ENCODE measurements at regions not wholly inside any gene's neighbourhood (a gene's known extent, or its start where the extent isn't known, plus 50 kb on each side); places are given as distances from the start of the nearest gene placed in this dataset.

DNA sequence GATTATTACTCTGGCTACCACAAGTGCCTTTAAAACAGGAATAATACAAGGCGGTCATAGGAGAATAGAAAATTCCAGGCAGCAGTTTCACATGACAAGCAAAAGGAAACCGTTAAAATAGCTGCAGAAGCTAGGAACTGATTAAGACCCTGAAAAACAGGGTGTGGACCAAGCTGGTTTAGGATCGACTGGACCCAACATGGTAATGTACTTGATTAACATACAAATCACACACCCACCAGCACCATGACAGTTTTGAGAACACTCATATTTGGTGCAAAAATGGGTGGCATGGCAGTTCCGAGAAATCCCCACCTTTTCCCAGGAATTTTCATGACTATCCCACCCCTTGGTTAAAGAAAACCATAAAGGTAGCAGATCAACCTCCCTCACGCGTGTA lies 51.9 kb upstream of the TMEM163 start:
- DNase-seq (ENCODE audit: low spot score): no peak

DNA sequence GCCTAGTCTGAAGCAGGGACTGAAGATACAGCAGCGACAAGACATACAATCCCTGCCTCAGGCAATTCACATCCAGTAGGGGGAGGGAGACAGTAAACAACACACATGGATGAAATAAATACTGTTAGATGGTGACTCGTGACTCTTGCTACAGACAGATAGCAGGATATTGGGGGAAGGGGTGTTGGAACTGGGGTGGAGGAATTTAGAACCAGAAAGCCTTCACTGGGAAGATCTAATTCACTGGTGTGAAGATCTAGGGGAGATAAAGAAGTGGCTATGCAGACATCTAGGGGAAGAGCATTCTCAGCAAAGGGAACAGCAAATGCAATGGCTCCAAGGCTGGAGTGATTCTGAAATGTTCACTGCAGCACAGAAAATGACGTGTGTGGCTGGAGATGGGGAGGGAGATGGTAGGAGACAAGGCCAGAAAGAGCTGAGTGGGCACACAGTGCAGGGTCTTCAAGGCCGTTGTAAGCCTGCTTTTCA lies 52.6 kb upstream of the TMEM163 start:
- DNase-seq (ENCODE audit: low spot score): no peak

DNA sequence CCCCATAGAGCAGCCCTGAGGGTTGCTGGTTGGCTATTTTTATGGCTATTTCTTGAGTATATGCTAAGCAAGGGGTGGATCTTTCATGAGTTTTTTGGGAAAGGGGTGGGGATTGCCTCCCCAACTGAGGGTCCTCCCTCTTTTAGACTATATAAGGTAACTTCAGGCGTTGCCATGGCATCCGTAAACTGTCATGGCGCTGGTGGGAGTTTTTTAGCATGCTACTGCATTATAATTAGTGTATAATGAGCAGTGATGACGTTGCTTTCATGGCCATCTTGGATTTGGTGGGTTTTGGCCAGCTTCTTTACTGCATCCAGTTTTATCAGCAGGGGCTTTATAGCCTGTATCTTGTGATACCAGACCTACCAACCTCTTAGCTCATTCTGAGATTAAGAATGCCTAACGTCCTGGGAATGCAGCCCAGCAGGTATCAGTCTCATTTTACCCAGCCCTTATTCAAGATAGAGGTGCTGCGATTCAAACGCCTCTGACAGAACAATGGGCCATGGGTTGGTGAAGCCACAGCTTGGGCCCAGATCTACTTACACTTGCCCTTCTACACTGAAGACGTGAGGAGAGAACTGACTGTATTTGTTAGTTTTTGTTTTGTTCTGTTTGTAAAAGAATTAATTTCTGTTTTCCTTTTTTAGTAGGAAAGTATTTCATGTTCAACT lies 53.8 kb upstream of the TMEM163 start:
- no peak for DNase-seq (ENCODE audit: low spot score)

DNA sequence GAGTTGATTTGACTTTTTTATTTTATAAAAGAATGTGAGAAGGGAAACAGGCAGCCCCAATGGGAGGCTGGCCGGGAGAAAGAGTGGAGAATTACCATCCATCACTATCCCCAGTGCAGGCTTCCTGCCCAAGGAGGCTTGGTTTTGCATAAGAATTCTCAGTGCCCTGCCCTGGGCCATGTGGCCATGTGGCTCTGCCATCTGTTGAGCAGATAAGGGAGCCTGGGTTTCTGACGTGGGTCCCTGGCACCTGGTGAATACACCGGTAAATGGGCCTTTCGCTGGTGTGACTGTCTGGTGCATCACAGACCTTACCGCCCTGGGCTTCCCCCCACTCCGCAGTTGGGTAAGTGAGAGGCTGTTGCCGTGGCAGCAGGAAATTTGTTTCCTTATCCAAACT lies 54.5 kb upstream of the TMEM163 start:
- no peak for DNase-seq (ENCODE audit: low spot score)

DNA sequence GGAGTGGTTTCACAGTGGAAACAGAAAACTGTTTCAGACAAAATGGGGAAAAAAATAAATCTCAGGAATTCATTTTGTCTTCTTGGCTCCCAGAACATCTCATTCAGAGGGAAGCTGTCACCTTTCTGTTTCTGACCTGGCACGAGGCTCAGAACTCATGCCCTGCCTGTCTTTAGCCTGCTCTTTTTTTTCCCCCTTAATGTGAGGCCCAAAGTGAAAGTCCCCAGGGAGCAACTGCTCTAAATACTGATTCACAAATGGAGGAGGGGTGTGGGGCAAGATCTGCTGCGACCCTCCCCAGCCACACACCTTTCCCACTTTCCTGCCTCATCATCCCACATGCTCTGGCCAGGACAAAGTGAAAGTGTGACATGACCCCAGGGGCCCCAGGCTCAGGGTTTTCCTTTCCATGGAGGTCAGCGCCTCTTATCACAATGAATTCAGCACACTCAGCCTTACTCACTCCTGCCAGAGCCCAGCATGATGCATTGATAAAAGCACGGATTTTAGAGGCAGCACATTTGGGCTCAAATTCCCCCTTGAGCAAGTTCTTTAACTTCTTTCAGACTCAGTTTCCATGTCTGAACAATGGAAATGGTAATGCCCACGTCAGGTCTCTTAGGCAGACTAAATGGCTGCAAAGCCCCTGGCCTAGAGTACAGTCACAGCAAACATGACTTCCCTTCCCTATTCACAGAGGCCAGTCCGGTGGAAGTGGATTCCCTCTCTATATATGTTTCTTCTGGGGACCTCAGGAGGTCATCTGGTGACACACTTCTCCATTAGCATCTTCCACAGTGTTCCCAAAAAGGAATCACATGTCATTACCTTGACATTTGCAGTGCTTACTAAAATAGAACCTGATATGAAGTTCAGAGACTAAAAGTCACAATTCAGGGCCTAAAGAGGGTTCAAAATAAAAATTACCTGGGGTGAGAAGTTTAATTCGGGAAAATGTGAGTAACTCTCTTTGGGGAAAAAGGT lies 55.3 kb upstream of the TMEM163 start:
- no peak for DNase-seq (ENCODE audit: low spot score)

DNA sequence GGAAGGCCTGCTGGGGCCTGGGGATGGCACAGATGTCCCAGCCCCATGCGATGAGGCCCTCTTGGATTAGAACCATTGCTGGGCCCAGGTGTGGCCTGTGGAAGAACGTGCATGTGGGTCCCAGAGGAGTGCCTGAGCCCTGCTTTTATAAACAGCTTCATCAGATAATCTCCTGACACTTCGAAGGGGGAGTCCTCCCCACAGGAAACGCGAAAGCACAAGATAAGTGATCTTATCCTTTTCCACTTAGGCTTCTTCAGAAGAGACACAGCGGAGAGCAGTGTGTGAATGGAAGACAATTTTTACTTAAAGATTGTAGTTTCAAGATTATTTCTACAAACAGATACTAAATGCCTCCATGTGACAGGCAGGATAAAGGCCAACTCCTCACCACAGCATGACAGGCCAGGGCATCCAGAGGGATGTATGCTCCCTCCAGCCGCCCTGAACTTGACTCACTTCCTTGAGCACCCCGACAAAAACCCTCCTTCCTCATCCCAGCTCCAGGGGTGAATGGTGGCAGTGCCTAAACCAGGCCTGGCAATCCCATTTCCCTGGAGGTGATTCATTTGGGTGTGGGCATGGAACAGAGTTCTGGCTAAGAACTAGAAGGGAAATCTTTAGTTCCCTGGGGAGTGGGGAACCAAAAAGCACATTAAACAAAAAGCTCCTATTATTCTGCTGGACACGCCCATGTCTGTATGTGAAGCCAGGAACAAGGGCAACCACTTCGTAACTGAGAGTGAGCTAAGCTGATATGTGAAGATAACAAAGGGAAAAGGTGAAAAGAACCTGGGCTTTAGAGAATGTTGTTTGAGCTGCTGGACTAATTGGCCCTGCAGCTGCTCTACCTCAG lies 56.2 kb upstream of the TMEM163 start:
- no peak for DNase-seq (ENCODE audit: low spot score)

DNA sequence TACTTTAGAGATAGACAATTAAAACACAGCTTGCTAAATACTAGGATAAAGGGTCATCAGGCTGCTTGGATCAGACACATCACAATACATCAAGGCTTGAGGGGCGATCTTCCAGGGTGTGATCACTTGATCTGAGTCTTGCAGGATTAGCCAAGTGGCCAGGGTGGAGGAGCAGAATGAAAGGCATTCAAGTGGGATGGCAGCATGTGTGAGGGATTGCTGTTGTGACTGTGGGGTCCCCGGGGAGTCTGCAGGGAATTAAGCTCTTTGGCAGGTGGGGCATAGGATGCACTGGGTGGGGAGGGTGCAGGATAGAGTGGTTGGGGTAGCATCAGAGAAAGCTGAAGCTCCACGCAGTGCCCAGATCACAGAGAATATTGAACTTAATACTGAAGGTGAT lies 58.0 kb upstream of the TMEM163 start:
- DNase-seq (ENCODE audit: low spot score): no peak

DNA sequence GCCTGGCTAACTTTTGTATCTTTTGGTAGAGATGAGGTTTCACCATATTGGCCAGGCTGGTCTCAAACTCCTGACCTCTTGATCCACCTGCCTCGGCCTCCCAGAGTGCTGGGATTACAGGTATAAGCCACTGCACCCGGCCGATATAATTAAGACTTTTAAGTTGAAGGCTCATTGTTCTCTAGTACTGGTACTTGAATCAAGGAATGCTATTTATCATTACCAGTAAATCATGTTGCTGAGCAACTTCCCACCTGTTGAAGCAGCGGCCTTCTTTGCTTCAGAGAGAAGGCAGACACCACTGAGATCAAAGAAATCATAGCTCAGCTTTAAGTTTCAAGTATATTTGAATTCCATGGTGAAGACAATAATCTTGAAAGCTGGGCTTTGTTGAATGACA lies 58.8 kb upstream of the TMEM163 start:
- DNase-seq (ENCODE audit: low spot score): no peak

DNA sequence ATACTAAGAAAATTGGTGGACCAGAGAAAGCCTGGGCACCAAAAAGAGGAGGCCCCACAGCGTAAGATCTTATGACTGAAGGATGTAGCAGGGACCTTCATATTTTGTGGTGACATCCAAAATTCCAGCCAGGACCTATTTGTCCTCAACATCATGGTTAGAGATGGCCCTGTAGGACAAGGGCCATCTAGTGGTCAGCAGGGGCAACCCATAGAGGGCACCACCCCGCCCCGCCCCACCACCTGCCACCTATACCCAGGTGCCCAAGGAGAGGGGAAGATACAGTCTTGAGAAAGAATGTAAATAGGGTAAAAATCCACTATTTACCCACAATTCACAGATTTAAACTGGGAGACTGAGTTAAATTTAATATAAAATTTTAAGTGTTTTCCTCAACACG lies 59.6 kb upstream of the TMEM163 start:
- DNase-seq (ENCODE audit: low spot score): no peak

DNA sequence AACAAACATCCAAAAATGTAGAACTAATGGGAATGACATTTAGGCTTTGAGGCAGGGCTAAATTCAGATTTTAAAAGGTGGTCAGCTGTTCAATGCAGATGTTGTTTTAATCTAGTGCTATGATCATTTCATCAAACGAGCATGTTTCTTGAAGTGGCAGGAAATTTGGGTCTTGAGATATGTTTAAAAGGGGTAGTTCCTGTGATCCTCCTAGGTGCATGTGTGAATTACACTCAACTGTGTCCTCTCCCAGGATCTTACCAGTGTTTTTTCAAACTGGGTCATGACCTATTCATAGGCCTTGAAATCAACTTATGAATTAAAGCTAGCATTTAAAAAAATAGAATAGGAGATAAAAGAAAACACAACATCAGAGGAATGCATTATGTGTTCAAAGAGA lies 57.4 kb upstream of the ACMSD start:
- no peak for DNase-seq (ENCODE audit: low spot score)

DNA sequence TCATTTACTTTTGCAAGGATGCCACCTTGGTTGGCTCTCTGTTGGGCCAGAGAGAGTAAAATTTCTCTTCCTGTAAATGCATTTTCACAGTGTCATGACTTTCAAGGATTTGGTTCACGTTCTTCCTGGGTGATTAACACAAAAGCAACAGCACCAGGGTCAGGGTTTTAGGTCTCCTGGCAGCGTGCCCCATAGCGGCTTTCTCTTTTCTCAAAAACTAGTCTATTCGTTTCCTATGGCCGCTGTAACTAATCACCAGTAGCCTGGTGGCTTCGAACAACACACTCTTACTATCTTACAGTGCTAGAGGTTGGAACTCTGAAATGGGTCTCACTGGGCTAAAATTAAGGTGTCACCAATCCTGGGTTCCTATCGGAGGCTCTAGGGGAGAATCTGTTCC lies 56.3 kb upstream of the ACMSD start:
- no peak for DNase-seq (ENCODE audit: low spot score)

DNA sequence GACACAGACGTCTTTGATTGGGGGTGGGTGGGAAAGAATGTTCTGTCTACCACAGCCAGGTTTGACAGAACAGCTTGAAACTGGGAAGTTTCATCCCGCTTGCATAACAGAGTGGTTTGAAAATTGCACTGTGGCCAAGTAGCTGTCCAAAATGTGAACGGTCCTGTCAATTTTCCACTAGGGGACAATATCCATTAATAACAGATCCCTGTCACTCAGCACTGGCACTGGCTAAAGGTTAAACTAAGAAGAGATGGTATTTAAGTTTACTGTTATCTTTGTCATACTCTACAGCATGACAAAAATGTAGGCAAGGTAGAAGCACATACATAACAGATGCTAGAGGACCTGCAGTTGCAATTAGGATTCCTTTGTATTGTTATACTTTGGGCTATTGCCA lies 55.6 kb upstream of the ACMSD start:
- DNase-seq (ENCODE audit: low spot score): peak; percentile 15

DNA sequence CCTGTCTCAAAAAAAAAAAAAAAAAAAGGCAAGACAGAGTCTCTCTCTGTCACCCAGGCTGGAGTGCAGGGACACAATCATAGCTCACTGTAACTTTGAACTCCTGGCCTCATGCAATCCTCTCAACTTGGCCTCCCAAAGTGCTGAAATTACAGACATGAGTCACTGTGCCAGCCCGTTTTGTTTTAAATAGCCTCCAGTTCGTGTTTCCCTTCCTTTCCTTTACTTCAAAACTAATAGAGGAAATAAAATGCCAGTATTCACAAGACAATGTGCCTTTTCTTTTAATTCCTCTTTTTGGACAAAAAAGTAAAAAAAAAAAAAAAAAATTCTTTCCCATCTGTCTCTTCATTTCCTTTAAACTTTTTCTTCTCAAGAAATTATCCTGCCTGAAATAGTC lies 54.5 kb upstream of the ACMSD start:
- no peak for DNase-seq (ENCODE audit: low spot score)

DNA sequence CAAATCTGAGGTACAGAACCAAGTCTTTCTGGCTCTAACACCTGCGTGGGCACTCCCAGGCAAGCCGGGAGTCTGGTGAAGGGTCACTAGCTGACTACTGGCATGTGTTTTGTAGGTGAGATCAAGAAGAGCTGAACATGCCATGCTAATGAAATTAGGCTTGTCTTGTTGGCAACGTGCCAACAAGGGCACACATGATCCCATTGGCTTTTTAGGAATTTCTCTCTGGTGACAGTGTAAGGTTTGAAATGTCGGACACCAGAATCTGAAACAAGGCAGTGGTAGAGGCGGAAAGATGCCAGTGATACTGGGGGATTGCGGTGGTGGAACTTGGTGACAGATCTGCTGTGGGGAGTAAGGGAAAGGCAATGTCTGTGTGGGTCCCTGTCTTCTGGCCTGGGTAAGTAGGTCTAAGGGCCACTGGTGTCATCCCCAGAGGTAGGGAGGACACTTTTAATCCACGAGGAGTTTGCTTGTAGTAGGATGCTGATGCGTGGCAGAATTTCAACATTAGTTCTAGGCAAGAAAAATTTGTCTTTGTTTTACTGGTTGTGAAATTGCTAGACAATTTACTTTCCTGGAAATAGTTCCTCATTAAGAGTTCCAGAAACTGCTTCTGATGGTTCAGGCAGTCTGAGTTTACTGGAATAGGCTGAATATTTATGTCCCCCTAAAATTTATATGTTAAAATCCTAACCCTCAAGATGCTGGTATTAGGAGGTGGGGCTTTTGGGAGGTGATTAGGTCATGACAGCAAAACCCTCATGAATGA lies 52.6 kb upstream of the ACMSD start:
- no peak for DNase-seq (ENCODE audit: low spot score)

DNA sequence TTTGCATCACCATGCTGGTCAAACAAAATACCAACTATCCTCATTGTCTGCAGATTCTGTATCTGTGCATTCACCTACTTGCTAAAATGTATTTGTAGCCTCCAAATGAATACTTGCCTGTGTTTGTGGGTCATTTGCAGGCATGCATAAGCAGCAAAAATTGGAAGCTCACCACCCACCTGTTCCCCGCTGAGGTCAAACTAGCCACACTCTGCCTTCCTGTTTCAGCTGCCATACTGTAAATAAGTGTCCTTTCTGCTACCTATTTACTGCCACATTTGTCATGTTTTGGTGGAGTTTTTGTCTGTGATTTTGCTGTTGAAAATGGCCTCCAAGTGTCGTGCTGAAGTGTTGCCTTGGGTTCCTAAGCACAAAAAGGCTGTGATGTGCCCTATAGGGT lies 50.0 kb upstream of the ACMSD start:
- no peak for DNase-seq (ENCODE audit: low spot score)

Measured in CD4-positive, alpha-beta T cell treated with Interleukin-2 at 100 ng/mL for 4 hours (primary cell).